ENCODE measurements at regions not wholly inside any gene's neighbourhood (a gene's known extent, or its start where the extent isn't known, plus 50 kb on each side); places are given as distances from the start of the nearest gene placed in this dataset.
"Not testable (repeated sequence)": the region's sequence is repeated elsewhere in the genome, so short reads cannot be mapped to it uniquely, and the experiment has no call there.

- TF ChIP-seq EP300 (IDR thresholded peaks at IDR 0.05), result no peak
- TF ChIP-seq POLR2A (IDR thresholded peaks at IDR 0.05), result no peak
- TF ChIP-seq CTCF (IDR thresholded peaks at IDR 0.05), result no peak
- no peak for TF ChIP-seq POLR2AphosphoS5 (IDR thresholded peaks at IDR 0.05)
- Histone ChIP-seq H3K4me3 (no peak overlapping the region), H3K27me3 (no peaks in the 10 kb centered on the region), H3K27ac (no peak overlapping the region), H3K36me3 (no peaks in the 10 kb centered on the region), H3K9me3 (no peaks in the 10 kb centered on the region), H3K4me1 (no peaks in the 10 kb centered on the region)
- 60% methylated on average over 2 of the region's 2 CpGs for WGBS
- no peak for DNase-seq (ENCODE audit: low spot score in 2 of 2)
Measured at GRCh38 chr9:101836021-101836420, 97.6 kb upstream of the GRIN3A start.

- Histone ChIP-seq H3K36me3 (no peaks in the 10 kb centered on the region), H3K9me3 (no peaks in the 10 kb centered on the region), H3K4me3 (no peak overlapping the region), H3K27ac (no peak overlapping the region), H3K4me1 (no peaks in the 10 kb centered on the region), H3K27me3 (no peaks in the 10 kb centered on the region)
- no peak for DNase-seq (ENCODE audit: low spot score in 2 of 2)
- no peak for TF ChIP-seq EP300 (IDR thresholded peaks at IDR 0.05)
- no peak for TF ChIP-seq POLR2AphosphoS5 (IDR thresholded peaks at IDR 0.05)
- TF ChIP-seq CTCF (IDR thresholded peaks at IDR 0.05), result no peak
- TF ChIP-seq POLR2A (IDR thresholded peaks at IDR 0.05), result no peak
Measured at GRCh38 chr9:101832486-101832885, 94.0 kb upstream of the GRIN3A start.

GRCh38 chr9:101821450-101821849 lies 83.0 kb upstream of the GRIN3A start:
- H3K9me3 ChIP-seq; H3K4me1 ChIP-seq; H3K36me3 ChIP-seq; H3K4me3 ChIP-seq; H3K27ac ChIP-seq; DNase-seq (ENCODE audit: low spot score in 2 of 2); H3K27me3 ChIP-seq: not testable (repeated sequence)
- WGBS, result 89% methylated on average over 1 of the region's 1 CpG

GRCh38 chr9:101820983-101821382 lies 82.5 kb upstream of the GRIN3A start:
- not testable (repeated sequence) for H3K27me3 ChIP-seq; H3K9me3 ChIP-seq; H3K27ac ChIP-seq; H3K4me1 ChIP-seq; H3K4me3 ChIP-seq; DNase-seq (ENCODE audit: low spot score in 2 of 2); H3K36me3 ChIP-seq

- 88% methylated on average over 1 of the region's 1 CpG for WGBS
Measured at GRCh38 chr9:101814064-101814463, 75.6 kb upstream of the GRIN3A start.

GRCh38 chr9:101807879-101808278 lies 69.4 kb upstream of the GRIN3A start:
- not testable (repeated sequence) for H3K27me3 ChIP-seq; H3K27ac ChIP-seq; H3K36me3 ChIP-seq; DNase-seq (ENCODE audit: low spot score in 2 of 2); H3K4me1 ChIP-seq; H3K4me3 ChIP-seq; H3K9me3 ChIP-seq
- 88% methylated on average over 4 of the region's 4 CpGs for WGBS

More at GRCh38 chr9:101814064-101814463, 75.6 kb upstream of the GRIN3A start:
- no peak for DNase-seq (ENCODE audit: low spot score in 2 of 2)
- no peak for TF ChIP-seq CTCF (IDR thresholded peaks at IDR 0.05)
- no peak for TF ChIP-seq POLR2A (IDR thresholded peaks at IDR 0.05)
- TF ChIP-seq EP300 (IDR thresholded peaks at IDR 0.05), result no peak
- TF ChIP-seq POLR2AphosphoS5 (IDR thresholded peaks at IDR 0.05), result no peak
- Histone ChIP-seq H3K4me3 (no peak overlapping the region), H3K27me3 (no peaks in the 10 kb centered on the region), H3K27ac (no peak overlapping the region), H3K9me3 (no peaks in the 10 kb centered on the region), H3K4me1 (no peaks in the 10 kb centered on the region), H3K36me3 (no peaks in the 10 kb centered on the region)

GRCh38 chr9:101796044-101796443 lies 57.6 kb upstream of the GRIN3A start:
- Histone ChIP-seq H3K9me3 (no peaks in the 10 kb centered on the region), H3K27ac (no peak overlapping the region), H3K4me3 (no peak overlapping the region), H3K36me3 (no peaks in the 10 kb centered on the region), H3K4me1 (no peaks in the 10 kb centered on the region), H3K27me3 (no peaks in the 10 kb centered on the region)
- DNase-seq (ENCODE audit: low spot score in 2 of 2), result no peak
- 72% methylated on average over 5 of the region's 5 CpGs for WGBS
- TF ChIP-seq POLR2AphosphoS5 (IDR thresholded peaks at IDR 0.05), result no peak
- no peak for TF ChIP-seq CTCF (IDR thresholded peaks at IDR 0.05)
- no peak for TF ChIP-seq EP300 (IDR thresholded peaks at IDR 0.05)
- no peak for TF ChIP-seq POLR2A (IDR thresholded peaks at IDR 0.05)
